Activated CD8-positive, alpha-beta memory T cell treated with anti-CD3 and anti-CD28 coated beads for 48 hours (primary cell): ENCODE measurements at regions not wholly inside any gene's neighbourhood (a gene's known extent, or its start where the extent isn't known, plus 50 kb on each side); places are given as distances from the start of the nearest gene placed in this dataset.
A peak's percentile ranks its signal among the peaks of the same experiment; 100 is the strongest.
"Not testable (repeated sequence)": the region's sequence is repeated elsewhere in the genome, so short reads cannot be mapped to it uniquely, and the experiment has no call there.

Experiments used
- DNase-seq, 3 experiments: peaks; one replicate each; pipeline ENCODE4 v3.0.0-alpha.2; 2020; ENCODE audit warnings: low read depth in 2 of 3, low spot score in 2 of 3

- not testable (repeated sequence) for DNase-seq
These were observed 50.8 kb downstream of the PPIAL4G start for GRCh38 chr1:148432318-148432717.

GRCh38 chr1:148429856-148430255 is 53.2 kb downstream of the PPIAL4G start:
- not testable (repeated sequence) for DNase-seq

- peak in 1 of 3 experiments; percentile 19 for DNase-seq
These were observed 56.0 kb downstream of the PPIAL4G start for GRCh38 chr1:148426940-148427611.

GRCh38 chr1:148426385-148426784 is 56.7 kb downstream of the PPIAL4G start:
- not testable (repeated sequence) for DNase-seq

- not testable (repeated sequence) for DNase-seq
These were observed 58.7 kb downstream of the PPIAL4G start for GRCh38 chr1:148424143-148425003.

- DNase-seq = not testable (repeated sequence)
These were observed 60.2 kb downstream of the PPIAL4G start for GRCh38 chr1:148422921-148423320.

GRCh38 chr1:148417241-148417640 is 65.9 kb downstream of the PPIAL4G start:
- not testable (repeated sequence) for DNase-seq

GRCh38 chr1:148413385-148413784 is 69.7 kb downstream of the PPIAL4G start:
- DNase-seq = not testable (repeated sequence)

GRCh38 chr1:148404786-148405568 is 78.1 kb downstream of the PPIAL4G start:
- DNase-seq = not testable (repeated sequence)

GRCh38 chr1:148403925-148404324 is 79.2 kb downstream of the PPIAL4G start:
- not testable (repeated sequence) for DNase-seq

- DNase-seq = not testable (repeated sequence)
These were observed 80.0 kb downstream of the PPIAL4G start for GRCh38 chr1:148403085-148403456.

- DNase-seq = peak; percentile 61 to 78 (median 61)
These were observed 80.7 kb downstream of the PPIAL4G start for GRCh38 chr1:148402152-148403084.

- not testable (repeated sequence) for DNase-seq
These were observed 85.6 kb downstream of the PPIAL4G start for GRCh38 chr1:148397516-148397915.

- DNase-seq = not testable (repeated sequence)
These were observed 90.6 kb downstream of the PPIAL4G start for GRCh38 chr1:148392505-148392904.

GRCh38 chr1:148391323-148391722 is 91.8 kb downstream of the PPIAL4G start:
- not testable (repeated sequence) for DNase-seq

GRCh38 chr1:148389027-148389339 is 94.1 kb downstream of the PPIAL4G start:
- no peak for DNase-seq

- DNase-seq = peak; percentile 76 to 84 (median 79)
These were observed 94.7 kb downstream of the PPIAL4G start for GRCh38 chr1:148388260-148389026.

- not testable (repeated sequence) for DNase-seq
These were observed 95.2 kb downstream of the PPIAL4G start for GRCh38 chr1:148387949-148388259.

- not testable (repeated sequence) for DNase-seq
These were observed 95.8 kb downstream of the PPIAL4G start for GRCh38 chr1:148387122-148387948.
